Brain microvascular endothelial cell (primary cell): ENCODE measurements at regions not wholly inside any gene's neighbourhood (a gene's known extent, or its start where the extent isn't known, plus 50 kb on each side); places are given as distances from the start of the nearest gene placed in this dataset.

ENCODE experiments used
- DNase-seq: peaks from one replicate; pipeline ENCODE4 v3.0.0-alpha.2; 2020
- H3K27ac ChIP-seq: fragments of 250-450 bp; sonication (Bioruptor Pico); 2 replicates; pipeline ENCODE4 v1.5.1; 2020; ENCODE audit warnings: mild to moderate bottlenecking, moderate library complexity
- H3K27me3 ChIP-seq: fragments of 250-450 bp; sonication (Bioruptor Pico); replicated peaks from 2 replicates; pipeline ENCODE4 v1.5.1; 2020; ENCODE audit warnings: mild to moderate bottlenecking
- H3K36me3 ChIP-seq: fragments of 250-450 bp; sonication (Bioruptor Pico); replicated peaks from 2 replicates; pipeline ENCODE4 v1.5.1; 2020; ENCODE audit warnings: mild to moderate bottlenecking
- H3K4me3 ChIP-seq: 2 replicates; pipeline ENCODE4 v1.5.1; 2011; ENCODE audit warnings: low read depth, mild to moderate bottlenecking, control low read depth, low read length, moderate library complexity
- in situ Hi-C: cut with HindIII; loops from 2 replicates; pipeline ENCODE4 v1.10.0; 2017; ENCODE audit warnings: low sequenced_read_pairs, low pct_ligation_motif_present
- TF ChIP-seq, protein P1 (sequence below): IDR thresholded peaks from 2 replicates; pipeline ENCODE4 v1.5.1; 2011; ENCODE audit warnings: low read depth, mild to moderate bottlenecking, moderate library complexity, low read length, control low read depth, inconsistent platforms; ENCODE audit errors: missing control alignments

DNA sequence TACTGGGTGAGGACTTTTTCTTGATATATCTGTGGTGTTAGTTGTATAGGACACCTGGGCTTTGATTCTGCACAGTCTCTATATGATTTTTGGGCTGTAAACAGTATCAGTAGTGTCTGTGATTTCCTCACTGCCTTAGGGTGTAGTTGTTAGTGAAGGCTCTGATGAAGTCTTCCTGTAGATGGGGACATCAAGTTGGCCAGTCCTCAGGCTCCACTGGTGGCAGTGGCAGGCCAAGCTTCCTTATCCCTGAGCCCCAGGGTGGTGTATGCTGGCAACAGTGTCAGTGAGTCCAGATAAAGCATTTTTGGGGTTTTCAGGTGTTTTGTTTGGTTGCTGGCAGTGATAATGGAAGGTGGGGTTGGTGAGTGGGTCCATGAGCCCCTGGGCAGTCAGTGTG, 961.4 kb downstream of the DSC3 start:
- TF ChIP-seq, protein P1, sequence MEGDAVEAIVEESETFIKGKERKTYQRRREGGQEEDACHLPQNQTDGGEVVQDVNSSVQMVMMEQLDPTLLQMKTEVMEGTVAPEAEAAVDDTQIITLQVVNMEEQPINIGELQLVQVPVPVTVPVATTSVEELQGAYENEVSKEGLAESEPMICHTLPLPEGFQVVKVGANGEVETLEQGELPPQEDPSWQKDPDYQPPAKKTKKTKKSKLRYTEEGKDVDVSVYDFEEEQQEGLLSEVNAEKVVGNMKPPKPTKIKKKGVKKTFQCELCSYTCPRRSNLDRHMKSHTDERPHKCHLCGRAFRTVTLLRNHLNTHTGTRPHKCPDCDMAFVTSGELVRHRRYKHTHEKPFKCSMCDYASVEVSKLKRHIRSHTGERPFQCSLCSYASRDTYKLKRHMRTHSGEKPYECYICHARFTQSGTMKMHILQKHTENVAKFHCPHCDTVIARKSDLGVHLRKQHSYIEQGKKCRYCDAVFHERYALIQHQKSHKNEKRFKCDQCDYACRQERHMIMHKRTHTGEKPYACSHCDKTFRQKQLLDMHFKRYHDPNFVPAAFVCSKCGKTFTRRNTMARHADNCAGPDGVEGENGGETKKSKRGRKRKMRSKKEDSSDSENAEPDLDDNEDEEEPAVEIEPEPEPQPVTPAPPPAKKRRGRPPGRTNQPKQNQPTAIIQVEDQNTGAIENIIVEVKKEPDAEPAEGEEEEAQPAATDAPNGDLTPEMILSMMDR, result peak; percentile 33
- in situ Hi-C loops, result no loop called here
- Histone ChIP-seq H3K36me3 (no peaks in the 10 kb centered on the region), H3K4me3 (no peak overlapping the region), H3K27ac (no peak overlapping the region), H3K27me3 (no peaks in the 10 kb centered on the region)
- no peak for DNase-seq

DNA sequence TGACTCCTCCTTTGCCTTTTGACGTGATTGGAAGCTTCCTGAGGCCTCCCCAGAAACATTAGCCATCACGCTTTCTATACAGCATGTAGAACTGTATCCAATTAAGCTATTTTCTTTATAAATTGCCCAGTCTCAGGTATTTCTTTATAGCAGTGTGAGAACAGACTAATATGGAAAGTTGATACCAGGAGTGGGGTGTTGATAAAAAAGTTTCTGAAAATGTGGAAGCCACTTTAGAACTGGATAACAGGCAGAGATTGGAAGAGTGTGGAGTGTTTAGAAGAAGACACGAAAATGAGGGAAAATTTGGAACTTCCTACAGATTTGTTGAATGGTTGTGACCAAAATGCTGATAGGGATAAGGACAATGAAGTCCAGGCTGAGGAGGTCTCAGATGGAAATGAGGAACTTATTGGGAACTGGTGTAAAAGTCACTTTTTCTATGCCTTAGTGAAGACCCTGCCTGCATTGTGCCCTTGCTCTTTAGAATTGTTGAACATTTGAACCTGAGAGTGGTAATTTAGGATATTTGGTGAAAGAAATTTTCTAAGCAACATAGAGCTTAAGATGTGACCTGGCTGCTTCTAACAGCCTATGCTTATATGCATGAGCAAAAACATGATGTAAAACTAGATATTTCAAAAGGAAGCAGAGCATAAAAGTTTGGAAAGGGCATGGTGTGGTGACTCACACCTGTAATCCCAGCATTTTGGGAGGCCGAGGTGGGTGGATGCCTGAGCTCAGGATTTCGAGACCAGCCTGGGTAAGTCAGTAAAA, 969.7 kb downstream of the DSC3 start:
- no peak for DNase-seq
- Histone ChIP-seq H3K36me3 (no peaks in the 10 kb centered on the region), H3K27ac (no peak overlapping the region), H3K4me3 (no peak overlapping the region), H3K27me3 (no peaks in the 10 kb centered on the region)
- in situ Hi-C loops, result no loop called here
- TF ChIP-seq, protein P1, result no peak

DNA sequence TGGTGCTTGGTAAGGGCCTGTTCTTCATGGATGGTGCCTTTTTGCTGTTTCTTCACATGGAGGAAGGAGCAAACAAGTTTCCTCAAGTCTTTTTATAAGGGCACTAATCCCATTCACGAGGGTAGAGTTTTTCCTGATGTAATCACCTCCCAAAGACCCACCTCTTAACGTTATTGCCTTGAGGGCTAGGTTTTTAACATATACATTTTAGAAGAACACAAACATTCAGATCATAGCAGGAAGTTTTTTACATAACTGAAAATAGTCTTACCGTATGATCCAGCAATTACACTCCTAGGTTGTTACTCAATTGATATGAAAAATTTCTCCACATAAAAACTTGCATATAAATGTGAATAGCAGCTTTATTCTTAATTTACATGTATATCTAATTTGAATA, 976.3 kb downstream of the DSC3 start:
- H3K36me3 ChIP-seq, result no peaks in the 10 kb centered on the region
- TF ChIP-seq, protein P1, result no peak
- no peak for DNase-seq
- in situ Hi-C loops, result no loop called here
- no peak overlapping the region for H3K27ac ChIP-seq
- H3K27me3 ChIP-seq, result no peaks in the 10 kb centered on the region
- no peak overlapping the region for H3K4me3 ChIP-seq

DNA sequence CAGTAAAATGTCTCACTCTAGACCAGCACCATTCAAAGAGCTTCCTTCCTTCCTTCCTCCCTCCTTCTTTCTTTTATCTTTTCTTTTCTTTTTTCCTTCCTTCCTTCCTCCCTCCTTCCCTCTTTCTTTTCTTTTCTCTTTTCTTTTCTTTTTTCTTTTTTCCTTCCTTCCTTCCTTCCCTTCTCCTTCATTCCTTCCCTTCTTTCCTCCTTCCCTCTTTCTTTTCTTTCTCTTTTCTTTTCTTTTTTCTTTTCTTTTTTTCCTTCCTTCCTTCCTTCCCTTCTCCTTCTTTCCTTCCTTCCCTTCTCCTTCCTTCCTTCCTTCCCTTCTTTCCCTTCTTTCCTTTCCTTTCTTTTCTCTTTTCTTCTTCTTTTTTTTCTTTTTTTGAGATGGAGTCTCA, 985.1 kb downstream of the DSC3 start:
- Histone ChIP-seq H3K4me3 (no peak overlapping the region), H3K27me3 (no peaks in the 10 kb centered on the region), H3K36me3 (no peaks in the 10 kb centered on the region), H3K27ac (no peak overlapping the region)
- no peak for DNase-seq
- TF ChIP-seq, protein P1, result no peak
- in situ Hi-C loops, result no loop called here

DNA sequence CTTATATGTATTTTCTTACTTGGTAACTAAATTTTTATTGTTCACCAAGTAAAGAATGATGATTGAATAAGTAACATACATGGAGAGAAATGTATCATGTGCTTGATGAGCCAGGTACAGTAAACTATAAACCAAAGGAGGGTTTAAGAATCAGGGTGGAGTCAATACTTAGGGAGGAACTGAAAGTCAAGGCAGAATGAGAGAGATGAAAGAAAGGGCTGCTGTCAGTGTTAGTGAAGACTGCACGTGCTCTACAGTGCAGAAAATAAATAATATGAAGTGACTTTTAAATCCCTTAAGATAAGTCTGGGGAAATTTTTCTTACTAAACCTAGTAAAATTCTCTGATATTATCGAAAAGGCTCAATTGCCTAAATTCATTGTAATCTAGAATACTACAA, 986.0 kb downstream of the DSC3 start:
- Histone ChIP-seq H3K36me3 (no peaks in the 10 kb centered on the region), H3K4me3 (no peak overlapping the region), H3K27ac (no peak overlapping the region), H3K27me3 (no peaks in the 10 kb centered on the region)
- TF ChIP-seq, protein P1, result no peak
- in situ Hi-C loops, result no loop called here
- no peak for DNase-seq

DNA sequence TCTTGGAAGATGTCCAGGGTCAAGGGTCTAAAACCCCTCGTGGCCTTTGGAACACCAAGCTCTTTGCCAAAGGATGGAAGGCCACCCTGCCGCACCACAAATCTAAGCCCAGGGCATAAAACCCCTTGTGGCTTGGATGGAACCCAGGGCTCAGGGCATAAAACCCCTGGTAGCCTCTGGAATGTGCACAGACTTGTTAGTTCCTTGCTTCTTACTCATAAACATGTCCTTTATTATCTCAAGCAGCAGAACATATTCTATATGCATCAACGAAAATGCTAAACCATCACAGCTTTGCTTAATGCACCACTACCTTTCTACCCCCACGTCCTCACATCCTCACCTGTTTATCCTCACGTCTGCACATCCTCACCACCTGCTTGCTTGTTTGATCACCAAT, 998.0 kb downstream of the DSC3 start:
- DNase-seq, result no peak
- in situ Hi-C loops, result no loop called here
- Histone ChIP-seq H3K27ac (no peak overlapping the region), H3K4me3 (no peak overlapping the region), H3K27me3 (no peaks in the 10 kb centered on the region), H3K36me3 (no peaks in the 10 kb centered on the region)
- TF ChIP-seq, protein P1, result no peak
